GM20000 (cell line): ENCODE measurements at regions not wholly inside any gene's neighbourhood (a gene's known extent, or its start where the extent isn't known, plus 50 kb on each side); places are given as distances from the start of the nearest gene placed in this dataset.

Experiments
- DNase-seq: peaks from one replicate; pipeline ENCODE4 v3.0.0; 2012; ENCODE audit warnings: low spot score
- CTCF ChIP-seq: IDR thresholded peaks from 2 replicates; pipeline ENCODE4 v1.5.1; 2012; ENCODE audit warnings: mild to moderate bottlenecking, control low read depth; ENCODE audit errors: extremely low read depth, missing control alignments

- DNase-seq: no peak
- no peak for TF ChIP-seq CTCF
Observed at GRCh38 chr1:184900507-184900906, 73.8 kb downstream of the NIBAN1 start.

DNA sequence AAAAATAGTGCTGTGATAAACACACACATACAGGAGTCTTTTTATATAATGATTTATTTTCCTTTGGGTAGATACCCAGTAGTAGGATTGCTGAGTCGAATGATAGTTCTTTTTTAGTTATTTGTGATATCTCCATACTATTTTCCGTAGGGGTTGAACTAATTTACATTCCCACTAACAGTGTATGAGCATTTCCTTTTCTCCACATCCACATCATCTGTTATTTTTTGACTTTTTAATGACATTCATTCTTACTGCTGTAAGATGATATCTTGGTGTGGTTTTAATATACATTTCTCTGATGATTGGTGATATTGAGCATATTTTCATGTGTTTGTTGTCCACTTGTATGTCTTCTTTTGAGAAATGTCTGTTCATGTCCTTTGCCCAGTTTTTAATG lies 78.3 kb downstream of the NIBAN1 start:
- no peak for DNase-seq
- no peak for TF ChIP-seq CTCF

- no peak for TF ChIP-seq CTCF
- DNase-seq: no peak
Observed at GRCh38 chr1:184895086-184895485, 79.2 kb downstream of the NIBAN1 start.

DNA sequence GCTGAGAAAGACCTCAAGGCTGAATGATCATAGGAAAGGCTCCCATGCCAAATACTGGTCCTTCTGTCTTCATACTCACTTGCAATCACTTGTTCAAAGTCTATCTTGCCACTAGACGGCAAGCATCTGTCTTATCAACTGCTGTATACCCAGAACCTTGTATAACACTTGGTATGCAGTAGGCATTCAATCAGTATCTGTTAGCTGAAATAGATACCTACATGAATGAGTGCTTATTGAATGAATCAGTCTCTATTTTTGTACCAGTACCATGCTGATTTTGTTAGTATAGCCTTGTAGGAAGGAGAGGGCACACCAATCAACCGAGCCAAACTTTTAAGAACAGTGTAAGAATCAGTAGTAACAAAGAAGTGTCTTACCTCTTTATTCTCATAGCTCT lies 80.6 kb downstream of the NIBAN1 start:
- DNase-seq: no peak

DNA sequence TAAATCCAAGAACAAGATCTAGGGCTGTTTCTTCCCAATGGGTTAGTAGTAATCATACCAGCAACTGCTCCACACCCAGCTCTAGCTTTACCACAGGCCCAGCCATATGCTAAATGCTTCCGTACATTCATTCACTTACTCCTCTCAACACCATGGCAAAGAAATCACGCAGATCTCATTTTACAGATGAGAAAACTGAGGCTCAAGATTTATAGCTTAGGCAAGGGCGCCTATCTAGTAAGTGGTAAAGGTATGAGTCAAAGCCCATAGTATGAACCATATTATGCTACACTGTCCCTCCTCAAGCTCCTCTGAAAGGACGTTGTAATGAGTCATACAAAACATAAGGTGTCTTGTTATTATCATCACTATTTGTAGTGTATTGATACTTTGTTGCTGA lies 82.2 kb downstream of the NIBAN1 start:
- TF ChIP-seq CTCF: no peak
- peak; percentile 13 for DNase-seq

More for the DNA sequence above, 80.6 kb downstream of the NIBAN1 start:
- no peak for TF ChIP-seq CTCF

DNA sequence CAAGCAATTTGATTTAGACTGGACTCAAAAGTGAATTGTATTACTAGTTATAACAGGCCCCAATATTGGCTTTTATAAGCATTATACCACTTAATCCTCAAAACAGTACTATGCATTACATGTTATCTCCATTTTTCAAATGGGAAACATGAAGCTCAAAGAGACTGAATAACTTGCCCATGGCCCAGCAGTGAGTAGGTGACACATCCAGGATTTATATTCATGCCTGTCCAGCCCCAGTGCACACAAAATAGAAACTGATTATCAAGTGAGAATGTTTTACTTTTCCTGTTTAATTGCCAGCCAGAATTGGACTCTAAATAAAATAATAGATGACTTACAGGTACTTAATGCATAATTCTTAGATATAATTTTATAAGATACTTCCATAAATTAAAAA lies 82.9 kb downstream of the NIBAN1 start:
- DNase-seq: no peak
- no peak for TF ChIP-seq CTCF

DNA sequence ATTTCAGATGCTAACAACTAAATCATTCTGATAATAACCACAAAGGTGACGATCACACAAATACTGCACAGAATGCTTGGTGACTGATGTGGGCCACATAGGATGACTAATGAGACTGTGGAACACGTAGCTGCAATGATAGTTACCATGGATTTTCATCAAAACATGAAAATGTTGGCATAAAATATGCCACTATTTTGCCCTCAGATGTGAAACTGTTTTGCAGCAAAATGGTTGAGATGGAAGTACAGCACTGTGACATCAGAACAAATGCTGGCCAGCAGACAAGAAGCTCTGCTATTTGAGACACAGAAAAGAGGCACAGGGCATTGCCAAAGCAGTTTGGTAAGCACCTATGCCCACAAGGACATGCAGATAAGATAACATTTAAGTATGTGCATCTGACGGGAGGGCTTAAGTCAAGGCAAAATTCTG lies 83.8 kb downstream of the NIBAN1 start:
- no peak for DNase-seq
- no peak for TF ChIP-seq CTCF
